ENCODE measurements at regions not wholly inside any gene's neighbourhood (a gene's known extent, or its start where the extent isn't known, plus 50 kb on each side); places are given as distances from the start of the nearest gene placed in this dataset.

DNA sequence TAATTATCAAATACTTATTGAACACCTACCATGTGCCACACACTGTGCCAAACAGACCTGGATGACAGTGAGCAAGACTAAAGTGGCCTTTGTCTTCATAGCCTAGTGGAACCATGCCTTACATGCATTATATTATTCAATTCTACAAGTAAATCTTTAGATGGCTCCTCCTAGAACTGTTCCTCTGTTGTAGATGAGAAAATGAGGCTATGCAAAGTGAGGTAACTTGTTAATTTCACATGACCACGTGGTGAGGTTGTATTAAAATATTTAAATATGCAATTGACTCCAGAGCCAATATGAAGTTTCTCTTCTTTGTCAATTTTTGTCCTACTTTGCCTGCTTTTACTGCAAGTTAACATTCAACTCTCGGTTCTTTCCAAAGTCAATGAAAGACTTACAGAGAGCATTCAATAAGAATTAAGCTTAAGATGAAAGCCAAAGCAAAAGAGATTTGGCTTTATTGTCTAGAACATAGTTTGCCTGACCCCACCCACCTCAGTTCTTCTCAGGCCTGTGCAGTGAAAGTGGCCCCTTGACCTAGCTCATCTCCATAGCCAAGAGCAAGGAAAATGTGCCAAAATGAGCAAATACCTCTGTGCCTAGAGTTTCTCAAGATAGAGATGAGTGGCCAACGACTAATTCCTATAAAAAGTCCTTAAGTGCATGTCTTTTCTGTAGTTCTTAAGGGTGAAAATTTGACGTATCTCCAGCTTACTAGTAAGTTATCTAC, 263.2 kb upstream of the NFIA start:
- H3K27me3 ChIP-seq (ENCODE audit: control insufficient read depth, insufficient read depth, low read length) = no peaks in the 10 kb centered on the region
- ChIA-PET POLR2A (no interaction called here), CTCF (interaction anchor here (1.4 kb wide), 1 partner anchor 30 kb away, joined by 8 read pairs; no protein-coding TSS in a partner anchor)

DNA sequence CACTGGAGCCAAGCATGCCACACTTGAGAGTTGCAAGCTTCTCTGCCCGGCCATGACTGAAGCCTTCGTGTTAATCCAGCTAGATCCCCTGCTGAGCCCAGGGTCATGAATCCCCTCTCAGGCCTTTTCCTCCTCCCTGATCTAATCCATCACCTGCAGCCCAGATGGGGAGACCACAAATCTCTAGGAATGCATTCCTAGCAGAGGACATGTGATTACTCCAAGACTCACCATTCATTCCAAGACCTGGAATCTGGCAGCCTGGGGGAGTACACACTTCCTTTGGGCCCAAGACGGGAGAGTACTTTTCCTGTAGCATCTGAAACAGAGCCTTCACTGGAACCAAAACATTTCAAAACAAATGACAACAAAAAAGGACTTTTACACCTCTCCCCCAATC, 269.3 kb upstream of the NFIA start:
- H3K4me3 ChIP-seq (ENCODE audit: low read depth, low read length) = no peak overlapping the region
- H3K27me3 ChIP-seq (ENCODE audit: control insufficient read depth, insufficient read depth, low read length) = no peaks in the 10 kb centered on the region
- H3K9me3 ChIP-seq (ENCODE audit: control insufficient read depth, insufficient read depth, low read length) = no peaks in the 10 kb centered on the region
- ChIA-PET CTCF (no interaction called here), POLR2A (no interaction called here)
- H3K27ac ChIP-seq (ENCODE audit: low read depth, low read length) = no peak overlapping the region
- TF ChIP-seq, protein P1, sequence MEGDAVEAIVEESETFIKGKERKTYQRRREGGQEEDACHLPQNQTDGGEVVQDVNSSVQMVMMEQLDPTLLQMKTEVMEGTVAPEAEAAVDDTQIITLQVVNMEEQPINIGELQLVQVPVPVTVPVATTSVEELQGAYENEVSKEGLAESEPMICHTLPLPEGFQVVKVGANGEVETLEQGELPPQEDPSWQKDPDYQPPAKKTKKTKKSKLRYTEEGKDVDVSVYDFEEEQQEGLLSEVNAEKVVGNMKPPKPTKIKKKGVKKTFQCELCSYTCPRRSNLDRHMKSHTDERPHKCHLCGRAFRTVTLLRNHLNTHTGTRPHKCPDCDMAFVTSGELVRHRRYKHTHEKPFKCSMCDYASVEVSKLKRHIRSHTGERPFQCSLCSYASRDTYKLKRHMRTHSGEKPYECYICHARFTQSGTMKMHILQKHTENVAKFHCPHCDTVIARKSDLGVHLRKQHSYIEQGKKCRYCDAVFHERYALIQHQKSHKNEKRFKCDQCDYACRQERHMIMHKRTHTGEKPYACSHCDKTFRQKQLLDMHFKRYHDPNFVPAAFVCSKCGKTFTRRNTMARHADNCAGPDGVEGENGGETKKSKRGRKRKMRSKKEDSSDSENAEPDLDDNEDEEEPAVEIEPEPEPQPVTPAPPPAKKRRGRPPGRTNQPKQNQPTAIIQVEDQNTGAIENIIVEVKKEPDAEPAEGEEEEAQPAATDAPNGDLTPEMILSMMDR (IDR thresholded peaks at IDR 0.05; ENCODE audit: low read depth, low read length) = no peak
- no peak for DNase-seq (ENCODE audit: low read depth, low spot score)

More for the DNA sequence above, 263.2 kb upstream of the NFIA start:
- H3K4me3 ChIP-seq (ENCODE audit: low read depth, low read length) = no peak overlapping the region
- no peak for DNase-seq (ENCODE audit: low read depth, low spot score)
- no peak overlapping the region for H3K27ac ChIP-seq (ENCODE audit: low read depth, low read length)
- H3K9me3 ChIP-seq (ENCODE audit: control insufficient read depth, insufficient read depth, low read length) = no peaks in the 10 kb centered on the region
- TF ChIP-seq, protein P1 (IDR thresholded peaks at IDR 0.05; ENCODE audit: low read depth, low read length) = no peak

DNA sequence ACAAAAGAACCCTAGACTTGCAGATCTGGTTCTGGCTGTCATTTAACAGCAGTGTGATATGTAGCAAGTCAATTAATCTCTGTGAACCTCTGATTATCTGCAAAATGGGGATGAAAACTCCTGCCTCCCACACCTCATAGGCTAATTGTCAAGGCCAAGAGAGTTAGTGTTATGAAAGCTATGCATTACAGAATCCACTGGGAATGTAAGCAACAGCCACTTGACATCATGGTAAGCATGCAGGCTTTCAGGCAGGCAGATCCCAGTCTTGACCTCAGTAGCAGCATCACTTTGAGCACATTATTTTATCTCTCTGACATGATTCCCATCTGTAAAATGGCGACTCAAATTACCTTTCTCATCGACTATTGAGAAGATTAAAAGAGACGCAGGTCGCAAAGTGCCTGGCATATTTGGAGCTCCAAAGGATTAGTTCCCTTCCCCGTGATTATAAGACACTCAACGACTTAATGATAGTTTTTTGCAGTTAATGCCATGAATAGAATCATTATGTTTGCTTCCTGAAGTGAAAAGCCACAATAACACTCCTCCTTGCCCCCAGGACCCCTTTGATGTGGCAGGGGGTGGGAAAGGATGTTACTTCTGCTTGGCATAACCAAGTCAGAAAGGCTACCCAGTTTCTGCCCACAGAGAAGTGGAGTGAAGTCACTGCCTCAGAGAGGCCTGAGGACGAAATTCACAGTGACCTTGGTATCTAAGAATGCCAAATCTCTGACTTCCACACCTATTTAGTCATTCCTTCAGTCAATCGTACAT, 273.0 kb upstream of the NFIA start:
- H3K27me3 ChIP-seq (ENCODE audit: control insufficient read depth, insufficient read depth, low read length) = no peaks in the 10 kb centered on the region
- H3K4me3 ChIP-seq (ENCODE audit: low read depth, low read length) = no peak overlapping the region
- ChIA-PET POLR2A (no interaction called here), CTCF (no interaction called here)
- DNase-seq (ENCODE audit: low read depth, low spot score) = no peak
- H3K9me3 ChIP-seq (ENCODE audit: control insufficient read depth, insufficient read depth, low read length) = no peaks in the 10 kb centered on the region
- no peak overlapping the region for H3K27ac ChIP-seq (ENCODE audit: low read depth, low read length)
- TF ChIP-seq, protein P1 (IDR thresholded peaks at IDR 0.05; ENCODE audit: low read depth, low read length) = no peak

DNA sequence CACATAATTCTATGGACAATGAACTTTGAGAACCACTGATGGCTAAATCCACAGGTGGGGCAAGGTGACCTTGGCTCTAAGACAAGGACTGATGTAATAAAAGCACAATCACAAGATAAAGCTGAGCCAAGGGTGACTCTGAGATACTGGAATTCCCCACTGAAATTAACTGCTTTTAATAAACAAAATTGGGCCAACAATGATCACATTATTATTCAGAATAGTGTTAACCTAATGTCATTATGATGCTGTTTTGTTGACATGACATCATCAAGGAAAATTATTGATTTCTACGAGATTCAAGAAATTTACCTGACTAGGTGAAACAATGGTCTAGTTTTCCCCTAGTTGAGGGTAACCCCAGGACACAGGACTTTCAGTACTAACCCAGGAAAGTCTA, 273.7 kb upstream of the NFIA start:
- no peaks in the 10 kb centered on the region for H3K9me3 ChIP-seq (ENCODE audit: control insufficient read depth, insufficient read depth, low read length)
- no peak overlapping the region for H3K27ac ChIP-seq (ENCODE audit: low read depth, low read length)
- CTCF ChIA-PET = no interaction called here
- TF ChIP-seq, protein P1 (IDR thresholded peaks at IDR 0.05; ENCODE audit: low read depth, low read length) = no peak
- DNase-seq (ENCODE audit: low read depth, low spot score) = no peak
- H3K27me3 ChIP-seq (ENCODE audit: control insufficient read depth, insufficient read depth, low read length) = no peaks in the 10 kb centered on the region
- no peak overlapping the region for H3K4me3 ChIP-seq (ENCODE audit: low read depth, low read length)
- POLR2A ChIA-PET = no interaction called here

DNA sequence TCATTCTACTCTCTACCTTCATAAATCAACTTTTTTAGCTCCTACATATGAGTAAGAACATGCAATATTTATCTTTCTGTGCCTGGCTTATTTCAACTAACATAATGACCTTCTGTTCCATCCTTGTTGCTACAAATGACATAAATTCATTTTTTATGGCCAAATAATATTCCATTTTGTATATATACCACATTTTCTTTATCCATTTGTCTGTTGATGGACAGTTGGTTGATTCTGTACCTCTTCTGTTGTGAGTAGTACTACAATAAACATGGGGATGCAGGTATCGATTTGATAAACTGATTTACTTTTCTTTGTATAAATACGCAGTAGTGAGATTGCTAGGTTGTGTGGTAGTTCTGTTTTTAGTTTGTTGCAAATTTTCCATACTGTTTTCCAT, 279.5 kb upstream of the NFIA start:
- CTCF ChIA-PET = no interaction called here
- no peak for DNase-seq (ENCODE audit: low read depth, low spot score)
- Histone ChIP-seq H3K9me3 (ENCODE audit: control insufficient read depth, insufficient read depth, low read length) (no peaks in the 10 kb centered on the region), H3K27ac (ENCODE audit: low read depth, low read length) (no peak overlapping the region), H3K27me3 (ENCODE audit: control insufficient read depth, insufficient read depth, low read length) (no peaks in the 10 kb centered on the region), H3K4me3 (ENCODE audit: low read depth, low read length) (no peak overlapping the region)
- TF ChIP-seq, protein P1 (IDR thresholded peaks at IDR 0.05; ENCODE audit: low read depth, low read length) = no peak
- POLR2A ChIA-PET = no interaction called here
